Lower leg skin (tissue), 4 donors: ENCODE measurements at regions not wholly inside any gene's neighbourhood (a gene's known extent, or its start where the extent isn't known, plus 50 kb on each side); places are given as distances from the start of the nearest gene placed in this dataset.

Experiments used
- DNase-seq, 2 donors: peaks; one replicate each; pipeline ENCODE4 v3.0.0-alpha.2; 2019; ENCODE audit warnings: low spot score in 2 of 2
- H3K4me3 ChIP-seq: fragments of 200-600 bp; sonication (generic); 2 replicates; pipeline ENCODE4 v1.5.1; 2017; ENCODE audit warnings: mild to moderate bottlenecking, low read depth; ENCODE audit not compliant: poor library complexity, severe bottlenecking
- CTCF ChIP-seq, 3 donors: fragments of 450-650 bp; IDR thresholded peaks; one replicate each; pipeline ENCODE4 v1.5.1; 2016; ENCODE audit warnings: antibody characterized with exemption in 3 of 3, mild to moderate bottlenecking in 3 of 3, moderate library complexity in 2 of 3
- POLR2A ChIP-seq, 2 donors: fragments of 450-650 bp; IDR thresholded peaks; one replicate each; pipeline ENCODE4 v1.6.1; 2016 to 2017; ENCODE audit warnings: antibody characterized with exemption in 2 of 2, mild to moderate bottlenecking in 1 of 2, moderate library complexity in 1 of 2
- WGBS, 2 donors: methylation state at CpG; one replicate each; pipeline ENCODE4 v1.1.5; 2018; 5-methylcytosine and 5-hydroxymethylcytosine counted together
- intact Hi-C: fragments of 100-400 bp; cut with DNase I; formaldehyde crosslinking; loops from one replicate; pipeline ENCODE4 v1.15.0; 2023; ENCODE audit warnings: low total_unique reads

GRCh38 chr2:77834360-77835002 is 312.3 kb upstream of the LRRTM4 start:
- no peak for DNase-seq
- 76 to 80% methylated on average over 3 of the region's 3 CpGs for WGBS, 2 donors
- intact Hi-C loops: no loop called here
- no peak overlapping the region for H3K4me3 ChIP-seq
- no peak for TF ChIP-seq POLR2A (IDR thresholded peaks at IDR 0.05)
- no peak for TF ChIP-seq CTCF (IDR thresholded peaks at IDR 0.05)

- TF ChIP-seq POLR2A (IDR thresholded peaks at IDR 0.05) (no peak), CTCF (IDR thresholded peaks at IDR 0.05) (no peak)
- H3K4me3 ChIP-seq: no peak overlapping the region
- DNase-seq: no peak
- intact Hi-C loops: no loop called here
These were observed 316.3 kb upstream of the LRRTM4 start for GRCh38 chr2:77838441-77838840.

GRCh38 chr2:77839102-77839501 is 316.9 kb upstream of the LRRTM4 start:
- H3K4me3 ChIP-seq: no peak overlapping the region
- intact Hi-C loops: no loop called here
- DNase-seq: no peak
- TF ChIP-seq POLR2A (IDR thresholded peaks at IDR 0.05) (no peak), CTCF (IDR thresholded peaks at IDR 0.05) (no peak)

GRCh38 chr2:77862120-77862519 is 339.9 kb upstream of the LRRTM4 start:
- TF ChIP-seq POLR2A (IDR thresholded peaks at IDR 0.05) (no peak), CTCF (IDR thresholded peaks at IDR 0.05) (no peak)
- H3K4me3 ChIP-seq: no peak overlapping the region
- no peak for DNase-seq
- intact Hi-C loops: no loop called here

GRCh38 chr2:77864426-77864825 is 342.2 kb upstream of the LRRTM4 start:
- intact Hi-C loops: no loop called here
- TF ChIP-seq CTCF (IDR thresholded peaks at IDR 0.05) (no peak), POLR2A (IDR thresholded peaks at IDR 0.05) (no peak)
- no peak overlapping the region for H3K4me3 ChIP-seq
- DNase-seq: no peak
- WGBS, 2 donors: 97 to 98% methylated on average over 4 of the region's 4 CpGs

GRCh38 chr2:77866661-77867060 is 344.5 kb upstream of the LRRTM4 start:
- TF ChIP-seq CTCF (IDR thresholded peaks at IDR 0.05): no peak
- TF ChIP-seq POLR2A (IDR thresholded peaks at IDR 0.05): no peak

More at GRCh38 chr2:77866661-77867060, 344.5 kb upstream of the LRRTM4 start:
- intact Hi-C loops: no loop called here
- DNase-seq: no peak
- WGBS, 2 donors: 41 to 42% methylated on average over 3 of the region's 3 CpGs
- no peak overlapping the region for H3K4me3 ChIP-seq
